Adipocyte (in vitro differentiated cells): ENCODE measurements at regions not wholly inside any gene's neighbourhood (a gene's known extent, or its start where the extent isn't known, plus 50 kb on each side); places are given as distances from the start of the nearest gene placed in this dataset.
"Not testable (repeated sequence)": the region's sequence is repeated elsewhere in the genome, so short reads cannot be mapped to it uniquely, and the experiment has no call there.

Experiments
- DNase-seq: peaks from one replicate; pipeline ENCODE4 v3.0.0-alpha.2; 2015; ENCODE audit warnings: low read depth
- H3K27me3 ChIP-seq: replicated peaks from 2 replicates; pipeline ENCODE4 v1.7.0; 2013; ENCODE audit warnings: mild to moderate bottlenecking, low read length, moderate library complexity; ENCODE audit not compliant: control insufficient read depth, insufficient read depth
- H3K36me3 ChIP-seq: 2 replicates; pipeline ENCODE4 v1.7.0; 2013; ENCODE audit warnings: low read length, mild to moderate bottlenecking, moderate library complexity; ENCODE audit not compliant: control insufficient read depth, insufficient read depth, severe bottlenecking
- H3K4me1 ChIP-seq: 2 replicates; pipeline ENCODE4 v1.7.0; 2013; ENCODE audit warnings: mild to moderate bottlenecking, low read length, moderate library complexity; ENCODE audit not compliant: control insufficient read depth, insufficient read depth
- H3K4me3 ChIP-seq: 2 replicates; pipeline ENCODE4 v1.7.0; 2013; ENCODE audit warnings: mild to moderate bottlenecking, low read length, moderate library complexity
- H3K9ac ChIP-seq: 2 replicates; pipeline ENCODE4 v1.7.0; 2013; ENCODE audit warnings: mild to moderate bottlenecking, low read length, moderate library complexity
- H3K9me3 ChIP-seq: 2 replicates; pipeline ENCODE4 v1.7.0; 2013; ENCODE audit warnings: mild to moderate bottlenecking, low read length, moderate library complexity; ENCODE audit not compliant: control insufficient read depth

DNA sequence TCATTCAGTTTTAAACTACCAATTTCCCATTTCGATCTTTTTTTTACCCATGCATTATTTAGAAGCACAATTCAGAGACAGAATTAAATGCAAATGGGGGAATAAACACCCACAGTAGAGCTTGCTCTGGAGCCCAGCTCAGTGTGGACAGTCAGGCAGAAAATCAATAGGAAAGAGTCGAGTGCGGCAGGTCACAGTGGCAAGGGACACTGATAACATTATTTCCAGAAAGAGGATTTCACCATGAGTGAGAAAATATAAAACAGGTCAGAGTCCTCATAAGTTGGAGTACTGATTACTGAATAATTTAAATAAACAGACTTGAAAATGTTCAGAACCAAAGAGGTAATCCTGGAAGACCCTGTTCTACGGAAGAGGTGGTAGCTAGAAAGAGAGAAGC is 532.5 kb downstream of the CCSER2 start:
- no peak overlapping the region for H3K4me3 ChIP-seq
- H3K36me3 ChIP-seq: no peaks in the 10 kb centered on the region
- H3K4me1 ChIP-seq: no peaks in the 10 kb centered on the region
- H3K9ac ChIP-seq: no peak overlapping the region
- H3K9me3 ChIP-seq: no peaks in the 10 kb centered on the region
- no peaks in the 10 kb centered on the region for H3K27me3 ChIP-seq
- no peak for DNase-seq

GRCh38 chr10:84862551-84862950 is 534.2 kb downstream of the CCSER2 start:
- H3K4me3 ChIP-seq: no peak overlapping the region
- H3K9ac ChIP-seq: no peak overlapping the region
- no peak for DNase-seq
- H3K9me3 ChIP-seq: peaks cover 5% of the 10 kb centered on the region
- H3K4me1 ChIP-seq: no peaks in the 10 kb centered on the region
- no peaks in the 10 kb centered on the region for H3K36me3 ChIP-seq
- H3K27me3 ChIP-seq: no peaks in the 10 kb centered on the region

GRCh38 chr10:84863675-84864074 is 535.3 kb downstream of the CCSER2 start:
- Histone ChIP-seq H3K9me3 (peaks cover 8% of the 10 kb centered on the region), H3K4me3 (no peak overlapping the region), H3K4me1 (no peaks in the 10 kb centered on the region), H3K9ac (no peak overlapping the region), H3K36me3 (no peaks in the 10 kb centered on the region), H3K27me3 (no peaks in the 10 kb centered on the region)
- no peak for DNase-seq

DNA sequence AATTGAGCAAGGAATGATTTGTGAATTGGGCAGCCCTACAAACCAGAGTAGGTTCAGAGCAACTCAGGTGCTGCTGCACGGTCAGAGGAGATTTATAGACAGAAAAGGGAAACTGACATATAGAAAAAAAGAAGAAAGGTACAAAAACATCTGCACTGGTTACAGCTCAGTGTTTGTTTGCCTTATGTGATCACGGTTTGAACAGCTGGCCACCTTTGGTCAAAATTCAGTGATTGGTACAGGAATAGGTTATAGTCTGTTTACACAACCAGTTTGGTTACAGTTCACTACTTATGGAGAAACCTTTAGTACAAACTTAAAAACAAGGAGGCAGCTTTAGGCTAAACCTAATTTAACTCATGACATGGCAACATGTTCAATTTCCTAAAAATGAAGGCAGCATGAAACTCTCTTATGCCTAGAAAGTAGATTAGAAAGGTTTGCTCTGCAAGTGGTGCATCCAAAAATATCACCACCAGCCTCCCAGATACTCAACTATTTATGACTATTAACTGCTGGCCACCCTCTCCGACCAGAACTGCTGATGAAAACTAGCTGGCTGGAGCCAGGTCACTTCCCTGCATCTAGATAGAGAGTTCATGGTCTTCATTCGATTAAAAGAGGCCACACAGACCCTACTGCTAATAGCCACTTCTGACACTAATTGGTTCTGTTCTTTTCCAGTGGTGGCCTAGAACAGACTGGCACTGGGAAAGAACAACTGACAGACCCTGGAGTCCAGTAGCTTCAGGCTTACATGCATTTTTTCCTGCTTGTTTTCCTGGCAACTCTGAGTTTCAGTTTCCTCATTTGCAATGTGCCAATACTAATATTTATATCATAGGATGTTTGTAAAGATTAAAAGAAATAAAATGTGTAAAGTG is 548.0 kb downstream of the CCSER2 start:
- Histone ChIP-seq H3K9ac (no peak overlapping the region), H3K9me3 (no peaks in the 10 kb centered on the region), H3K27me3 (no peaks in the 10 kb centered on the region), H3K4me1 (no peaks in the 10 kb centered on the region), H3K36me3 (no peaks in the 10 kb centered on the region), H3K4me3 (no peak overlapping the region)
- DNase-seq: no peak

- no peaks in the 10 kb centered on the region for H3K9me3 ChIP-seq
- no peak for DNase-seq
- H3K4me1 ChIP-seq: no peaks in the 10 kb centered on the region
- no peak overlapping the region for H3K4me3 ChIP-seq
- no peaks in the 10 kb centered on the region for H3K27me3 ChIP-seq
- no peak overlapping the region for H3K9ac ChIP-seq
- H3K36me3 ChIP-seq: no peaks in the 10 kb centered on the region
Observed at GRCh38 chr10:84879991-84880390, 551.6 kb downstream of the CCSER2 start.

- H3K9ac ChIP-seq, H3K36me3 ChIP-seq, H3K4me1 ChIP-seq, DNase-seq, H3K9me3 ChIP-seq, H3K4me3 ChIP-seq, H3K27me3 ChIP-seq: not testable (repeated sequence)
Observed at GRCh38 chr10:84881696-84882095, 553.3 kb downstream of the CCSER2 start.

DNA sequence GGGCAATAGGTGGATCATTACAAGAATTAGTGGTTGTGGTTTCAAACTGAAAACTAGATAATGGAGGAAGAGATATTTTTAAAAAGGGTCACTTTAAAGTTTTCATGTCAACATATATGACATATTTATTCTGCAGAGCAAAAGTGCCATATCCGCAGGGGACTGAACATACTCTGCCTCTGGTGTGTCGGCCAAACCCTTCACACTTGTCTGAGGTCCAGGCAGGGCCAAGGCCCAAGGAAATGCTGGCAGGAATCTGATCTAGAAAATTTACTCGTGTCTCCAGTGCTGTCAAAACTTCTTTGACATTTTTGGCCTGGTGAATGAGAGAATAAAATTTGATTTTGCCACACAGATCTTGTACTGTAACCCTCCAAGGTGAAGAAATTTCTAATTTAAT is 562.3 kb downstream of the CCSER2 start:
- Histone ChIP-seq H3K27me3 (no peaks in the 10 kb centered on the region), H3K4me1 (no peaks in the 10 kb centered on the region), H3K9me3 (peaks cover 3% of the 10 kb centered on the region), H3K4me3 (no peak overlapping the region), H3K36me3 (no peaks in the 10 kb centered on the region), H3K9ac (no peak overlapping the region)
- DNase-seq: no peak

DNA sequence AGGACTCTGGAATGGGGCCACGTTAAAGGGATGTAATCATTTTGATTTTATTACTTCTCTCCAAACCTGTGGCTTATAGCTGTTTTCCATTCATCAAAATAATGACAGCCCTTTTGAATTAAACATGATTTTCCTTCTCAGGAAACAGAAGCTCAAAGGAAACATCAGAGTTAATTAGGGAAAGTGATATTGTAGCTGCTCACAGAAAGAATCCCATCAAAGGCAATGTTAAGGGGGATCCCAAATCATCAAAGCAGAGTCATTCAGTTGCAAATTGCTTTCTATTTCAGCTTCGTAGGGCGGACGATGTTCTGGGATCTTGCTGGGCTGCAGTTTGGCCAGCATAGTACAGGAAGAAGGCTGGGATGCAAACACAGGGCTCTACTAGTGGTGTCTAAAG is 563.2 kb downstream of the CCSER2 start:
- peaks cover 3% of the 10 kb centered on the region for H3K9me3 ChIP-seq
- no peaks in the 10 kb centered on the region for H3K27me3 ChIP-seq
- no peak for DNase-seq
- H3K4me3 ChIP-seq: no peak overlapping the region
- no peak overlapping the region for H3K9ac ChIP-seq
- H3K36me3 ChIP-seq: no peaks in the 10 kb centered on the region
- H3K4me1 ChIP-seq: no peaks in the 10 kb centered on the region

- no peak for DNase-seq
- H3K9me3 ChIP-seq: no peaks in the 10 kb centered on the region
- no peak overlapping the region for H3K9ac ChIP-seq
- H3K36me3 ChIP-seq: no peaks in the 10 kb centered on the region
- H3K4me3 ChIP-seq: no peak overlapping the region
- H3K4me1 ChIP-seq: no peaks in the 10 kb centered on the region
- no peaks in the 10 kb centered on the region for H3K27me3 ChIP-seq
Observed at GRCh38 chr10:84895541-84895940, 567.2 kb downstream of the CCSER2 start.

DNA sequence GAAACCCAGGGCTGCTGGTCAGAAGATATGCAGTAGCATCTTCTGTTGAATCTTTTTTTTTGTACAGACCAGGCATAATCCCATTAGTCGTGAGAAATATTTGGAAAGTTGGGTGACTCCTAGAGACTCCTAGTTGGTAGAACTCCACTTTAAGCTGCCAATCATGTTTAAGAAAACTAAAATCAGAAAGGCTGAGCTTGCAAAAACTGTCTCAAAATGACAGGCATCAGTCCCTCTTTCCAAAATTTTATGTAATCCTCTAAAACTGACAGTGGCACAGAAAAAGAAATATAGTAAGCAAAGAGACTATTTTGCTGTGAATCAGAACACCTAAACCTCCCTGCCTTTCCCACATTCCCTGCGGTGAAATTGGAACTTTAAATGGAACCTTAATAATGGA is 568.5 kb downstream of the CCSER2 start:
- H3K9ac ChIP-seq: no peak overlapping the region
- no peaks in the 10 kb centered on the region for H3K27me3 ChIP-seq
- no peak for DNase-seq
- H3K4me1 ChIP-seq: no peaks in the 10 kb centered on the region
- H3K9me3 ChIP-seq: no peaks in the 10 kb centered on the region
- H3K36me3 ChIP-seq: no peaks in the 10 kb centered on the region
- no peak overlapping the region for H3K4me3 ChIP-seq

DNA sequence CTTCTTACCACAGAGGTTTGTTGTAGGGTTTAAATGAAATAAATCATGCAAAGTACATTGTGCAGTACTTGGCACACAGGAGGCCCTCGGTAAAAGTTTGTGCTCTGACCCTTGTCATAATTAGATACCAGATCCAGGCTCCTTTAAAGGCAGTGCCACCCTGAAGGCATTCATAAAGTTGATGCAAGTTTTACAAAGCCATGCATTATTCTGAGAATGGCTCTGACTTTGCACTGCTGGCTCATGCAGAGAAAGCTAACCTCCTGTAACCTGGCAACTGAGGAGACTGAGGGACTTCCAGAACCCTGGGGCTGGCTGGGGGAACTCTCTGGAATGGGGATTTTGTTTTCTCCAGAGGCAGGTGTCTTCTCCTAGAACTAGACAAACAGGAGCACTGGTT is 570.9 kb downstream of the CCSER2 start:
- DNase-seq: no peak
- Histone ChIP-seq H3K27me3 (no peaks in the 10 kb centered on the region), H3K36me3 (no peaks in the 10 kb centered on the region), H3K4me1 (no peaks in the 10 kb centered on the region), H3K9ac (no peak overlapping the region), H3K4me3 (no peak overlapping the region), H3K9me3 (no peaks in the 10 kb centered on the region)

GRCh38 chr10:84900141-84900540 is 571.8 kb downstream of the CCSER2 start:
- H3K27me3 ChIP-seq: no peaks in the 10 kb centered on the region
- H3K9ac ChIP-seq: no peak overlapping the region
- DNase-seq: no peak
- H3K4me1 ChIP-seq: no peaks in the 10 kb centered on the region
- no peaks in the 10 kb centered on the region for H3K9me3 ChIP-seq
- H3K4me3 ChIP-seq: no peak overlapping the region
- no peaks in the 10 kb centered on the region for H3K36me3 ChIP-seq
